ENCODE measurements at regions not wholly inside any gene's neighbourhood (a gene's known extent, or its start where the extent isn't known, plus 50 kb on each side); places are given as distances from the start of the nearest gene placed in this dataset.

DNA sequence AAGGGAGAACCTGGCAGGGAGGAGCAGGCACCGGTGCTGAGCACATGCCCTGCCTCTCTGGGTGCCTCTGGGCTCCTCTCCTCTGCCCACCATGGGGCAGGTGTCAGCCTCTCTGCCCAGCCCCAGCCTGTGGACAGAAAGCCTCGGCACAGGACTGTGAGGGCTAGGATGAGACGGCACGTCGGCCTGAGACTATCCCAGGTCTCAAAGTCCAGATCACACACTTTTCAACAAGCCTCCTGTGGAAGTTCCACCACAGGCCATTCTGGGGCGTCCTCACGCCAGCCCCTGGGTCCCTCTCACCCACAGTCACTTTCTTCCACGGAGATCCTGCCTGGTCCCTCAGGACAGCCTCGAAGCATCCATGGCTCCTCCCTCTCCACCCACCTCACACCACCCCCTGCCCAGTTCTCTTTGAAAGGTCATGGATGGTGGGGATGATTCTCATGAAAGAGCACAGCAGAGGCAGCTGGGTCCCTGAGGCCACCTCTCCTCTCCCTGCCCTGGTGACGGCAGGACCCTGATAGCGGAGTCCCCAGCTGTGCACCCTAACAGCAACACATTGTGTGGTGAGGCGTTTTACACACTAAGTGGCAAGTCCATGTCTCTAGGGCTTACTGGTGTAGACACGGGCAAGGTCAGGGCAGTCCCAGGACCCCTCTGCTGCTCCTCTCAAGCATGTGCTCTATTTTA is 569.4 kb upstream of the SALL3 start:
- no peaks in the 10 kb centered on the region for H3K9me3 ChIP-seq
- intact Hi-C loops (cut with DNase I, micrococcal nuclease): no loop called here
- H3K4me1 ChIP-seq (ENCODE audit: low read depth): no peaks in the 10 kb centered on the region
- H3K36me3 ChIP-seq (ENCODE audit: low read depth): no peaks in the 10 kb centered on the region
- ATAC-seq (no peak), DNase-seq (no peak)
- no peak overlapping the region for H3K4me3 ChIP-seq
- TF ChIP-seq, protein P1, sequence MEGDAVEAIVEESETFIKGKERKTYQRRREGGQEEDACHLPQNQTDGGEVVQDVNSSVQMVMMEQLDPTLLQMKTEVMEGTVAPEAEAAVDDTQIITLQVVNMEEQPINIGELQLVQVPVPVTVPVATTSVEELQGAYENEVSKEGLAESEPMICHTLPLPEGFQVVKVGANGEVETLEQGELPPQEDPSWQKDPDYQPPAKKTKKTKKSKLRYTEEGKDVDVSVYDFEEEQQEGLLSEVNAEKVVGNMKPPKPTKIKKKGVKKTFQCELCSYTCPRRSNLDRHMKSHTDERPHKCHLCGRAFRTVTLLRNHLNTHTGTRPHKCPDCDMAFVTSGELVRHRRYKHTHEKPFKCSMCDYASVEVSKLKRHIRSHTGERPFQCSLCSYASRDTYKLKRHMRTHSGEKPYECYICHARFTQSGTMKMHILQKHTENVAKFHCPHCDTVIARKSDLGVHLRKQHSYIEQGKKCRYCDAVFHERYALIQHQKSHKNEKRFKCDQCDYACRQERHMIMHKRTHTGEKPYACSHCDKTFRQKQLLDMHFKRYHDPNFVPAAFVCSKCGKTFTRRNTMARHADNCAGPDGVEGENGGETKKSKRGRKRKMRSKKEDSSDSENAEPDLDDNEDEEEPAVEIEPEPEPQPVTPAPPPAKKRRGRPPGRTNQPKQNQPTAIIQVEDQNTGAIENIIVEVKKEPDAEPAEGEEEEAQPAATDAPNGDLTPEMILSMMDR (IDR thresholded peaks at IDR 0.05): no peak

DNA sequence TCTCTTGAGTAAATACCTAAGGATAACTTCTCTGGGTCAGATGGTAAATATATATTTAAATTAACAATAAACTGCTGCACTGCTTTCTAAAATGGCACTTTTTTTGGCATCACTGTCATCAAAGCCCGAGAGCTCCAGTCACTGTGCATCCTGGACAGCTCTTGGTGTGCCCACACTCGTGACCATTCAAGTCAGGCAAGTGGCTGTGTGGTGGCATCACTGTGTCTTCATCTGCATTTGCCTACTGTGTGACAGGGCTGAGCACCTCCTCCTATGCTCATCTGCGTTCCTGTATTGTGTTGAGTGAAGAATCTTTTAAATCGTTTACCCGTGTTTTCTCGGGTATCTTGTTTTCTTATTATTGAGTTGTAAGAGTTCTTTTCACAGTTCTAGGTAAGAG is 568.1 kb upstream of the SALL3 start:
- Histone ChIP-seq H3K4me1 (ENCODE audit: low read depth) (no peaks in the 10 kb centered on the region), H3K9me3 (no peaks in the 10 kb centered on the region), H3K4me3 (no peak overlapping the region), H3K36me3 (ENCODE audit: low read depth) (no peaks in the 10 kb centered on the region)
- intact Hi-C loops (cut with DNase I, micrococcal nuclease): no loop called here
- DNase-seq: no peak
- TF ChIP-seq, protein P1 (IDR thresholded peaks at IDR 0.05): no peak
- ATAC-seq: no peak

DNA sequence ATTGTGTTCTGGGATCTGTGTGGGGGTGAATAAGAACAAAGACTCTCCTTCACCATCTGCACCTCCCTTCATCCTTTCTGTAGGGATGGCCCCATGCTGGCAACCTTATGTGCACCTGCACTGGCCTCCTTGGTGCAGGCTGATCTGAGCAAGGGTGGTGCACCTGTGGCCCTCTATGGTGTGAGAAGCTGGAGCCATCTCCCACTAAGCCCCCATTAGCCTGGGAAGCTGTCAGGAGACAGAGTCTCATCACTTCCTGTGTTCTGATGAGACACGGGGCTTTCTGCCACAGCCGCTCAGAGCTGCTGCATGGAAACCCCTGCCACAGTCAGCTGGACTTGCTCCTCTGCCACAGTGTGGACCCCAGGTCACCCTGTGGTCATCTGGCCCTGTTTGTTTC is 565.3 kb upstream of the SALL3 start:
- intact Hi-C loops (cut with DNase I, micrococcal nuclease): no loop called here
- no peak for ATAC-seq
- Histone ChIP-seq H3K4me1 (ENCODE audit: low read depth) (no peaks in the 10 kb centered on the region), H3K9me3 (no peaks in the 10 kb centered on the region), H3K36me3 (ENCODE audit: low read depth) (no peaks in the 10 kb centered on the region), H3K4me3 (no peak overlapping the region)
- DNase-seq: no peak
- TF ChIP-seq, protein P1 (IDR thresholded peaks at IDR 0.05): no peak

DNA sequence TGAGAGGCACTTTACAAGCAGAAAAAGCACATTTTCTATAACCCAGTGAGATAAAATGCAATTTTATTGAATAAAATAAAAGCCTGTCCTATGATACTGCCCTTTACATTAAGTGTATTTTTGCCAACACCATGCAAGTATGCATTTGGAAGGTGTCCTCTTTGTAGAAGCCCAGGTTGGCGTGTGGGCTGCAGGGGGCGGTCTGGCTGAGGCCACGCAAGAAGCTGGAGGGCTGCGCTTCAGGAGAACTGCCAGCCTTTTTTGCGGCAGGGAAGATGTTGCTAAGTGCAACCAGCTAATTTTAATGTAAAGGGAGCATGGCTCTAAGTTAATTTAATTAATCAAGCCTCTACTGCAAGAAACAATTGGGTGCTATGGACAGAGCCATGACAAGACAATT is 562.8 kb upstream of the SALL3 start:
- ATAC-seq (no peak), DNase-seq (no peak)
- Histone ChIP-seq H3K9me3 (no peaks in the 10 kb centered on the region), H3K36me3 (ENCODE audit: low read depth) (no peaks in the 10 kb centered on the region), H3K4me1 (ENCODE audit: low read depth) (no peaks in the 10 kb centered on the region), H3K4me3 (no peak overlapping the region)
- intact Hi-C loops (cut with DNase I, micrococcal nuclease): no loop called here
- TF ChIP-seq, protein P1 (IDR thresholded peaks at IDR 0.05): no peak

DNA sequence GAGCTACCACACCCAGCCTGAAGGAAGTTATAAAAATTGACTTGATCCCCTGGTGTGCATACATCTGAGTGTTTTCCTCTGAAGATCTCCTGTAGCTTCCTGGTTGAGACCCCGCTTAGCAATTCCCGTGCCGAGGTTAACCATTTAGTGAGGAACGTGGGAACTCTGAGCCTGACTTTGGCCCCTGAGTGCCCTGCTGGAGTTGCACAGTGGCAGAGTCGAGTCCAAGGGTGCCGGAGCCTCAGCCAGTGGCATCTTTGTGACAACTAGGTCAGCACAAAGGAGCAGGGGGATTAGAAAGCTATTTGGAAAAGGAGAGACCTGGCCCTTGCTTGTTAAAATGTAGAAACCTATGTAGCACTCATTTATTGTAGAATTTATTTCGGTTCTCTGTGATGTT is 561.2 kb upstream of the SALL3 start:
- H3K4me3 ChIP-seq: no peak overlapping the region
- H3K4me1 ChIP-seq (ENCODE audit: low read depth): no peaks in the 10 kb centered on the region
- intact Hi-C loops (cut with DNase I, micrococcal nuclease): no loop called here
- DNase-seq: no peak
- no peaks in the 10 kb centered on the region for H3K36me3 ChIP-seq (ENCODE audit: low read depth)
- H3K9me3 ChIP-seq: no peaks in the 10 kb centered on the region
- ATAC-seq: no peak
- TF ChIP-seq, protein P1 (IDR thresholded peaks at IDR 0.05): no peak

DNA sequence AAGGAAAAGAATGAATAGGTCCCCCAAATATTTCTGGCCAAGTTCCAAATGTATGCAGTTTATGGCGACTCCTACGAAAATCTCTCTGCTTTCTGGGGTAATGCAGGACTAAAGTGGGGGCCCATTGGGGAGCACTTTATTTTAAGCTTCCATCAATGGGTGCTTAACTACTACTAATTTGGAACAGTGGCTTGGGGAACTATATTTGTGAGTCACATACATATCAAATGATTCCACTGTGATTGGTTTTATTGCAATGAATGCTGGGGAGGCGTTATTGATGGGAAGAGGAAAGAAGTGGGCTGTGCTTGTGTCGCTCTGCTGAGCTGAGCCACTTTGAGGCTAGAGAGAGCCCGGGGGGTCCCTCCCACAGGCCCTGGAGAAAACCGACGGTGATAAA is 560.4 kb upstream of the SALL3 start:
- Histone ChIP-seq H3K4me3 (no peak overlapping the region), H3K36me3 (ENCODE audit: low read depth) (no peaks in the 10 kb centered on the region), H3K9me3 (no peaks in the 10 kb centered on the region), H3K4me1 (ENCODE audit: low read depth) (no peaks in the 10 kb centered on the region)
- TF ChIP-seq, protein P1 (IDR thresholded peaks at IDR 0.05): no peak
- ATAC-seq: no peak
- no peak for DNase-seq
- intact Hi-C loops (cut with DNase I, micrococcal nuclease): no loop called here
